D341Med (cell line): ENCODE measurements at regions not wholly inside any gene's neighbourhood (a gene's known extent, or its start where the extent isn't known, plus 50 kb on each side); places are given as distances from the start of the nearest gene placed in this dataset.
A peak's percentile ranks its signal among the peaks of the same experiment; 100 is the strongest.

Experiments
- DNase-seq: peaks from one replicate; pipeline ENCODE4 v3.0.0; 2012; ENCODE audit warnings: low spot score

- no peak for DNase-seq
Observed at GRCh38 chr6:14934013-14934412, 311.9 kb upstream of the JARID2 start.

GRCh38 chr6:14934844-14935243, 311.0 kb upstream of the JARID2 start:
- DNase-seq: no peak

GRCh38 chr6:14936861-14937260, 309.0 kb upstream of the JARID2 start:
- DNase-seq: no peak

GRCh38 chr6:14943116-14943515, 302.8 kb upstream of the JARID2 start:
- DNase-seq: no peak

- DNase-seq: no peak
Observed at GRCh38 chr6:14944593-14944992, 301.3 kb upstream of the JARID2 start.

GRCh38 chr6:14945461-14946185, 300.2 kb upstream of the JARID2 start:
- no peak for DNase-seq

GRCh38 chr6:14946753-14947152, 299.1 kb upstream of the JARID2 start:
- DNase-seq: no peak

GRCh38 chr6:14948586-14949245, 297.2 kb upstream of the JARID2 start:
- no peak for DNase-seq

GRCh38 chr6:14950103-14950969, 295.5 kb upstream of the JARID2 start:
- no peak for DNase-seq

- DNase-seq: no peak
Observed at GRCh38 chr6:14950970-14951276, 294.9 kb upstream of the JARID2 start.

GRCh38 chr6:14951704-14952103, 294.2 kb upstream of the JARID2 start:
- DNase-seq: no peak

- peak; percentile 86 for DNase-seq
Observed at GRCh38 chr6:14953836-14954235, 292.0 kb upstream of the JARID2 start.

GRCh38 chr6:14957355-14958059, 288.4 kb upstream of the JARID2 start:
- DNase-seq: no peak

GRCh38 chr6:14959324-14959885, 286.5 kb upstream of the JARID2 start:
- DNase-seq: no peak

- DNase-seq: no peak
Observed at GRCh38 chr6:14964556-14965270, 281.2 kb upstream of the JARID2 start.

GRCh38 chr6:14965424-14966075, 280.3 kb upstream of the JARID2 start:
- no peak for DNase-seq

- DNase-seq: no peak
Observed at GRCh38 chr6:14966096-14966905, 279.6 kb upstream of the JARID2 start.

GRCh38 chr6:14966906-14967711, 278.8 kb upstream of the JARID2 start:
- DNase-seq: no peak

GRCh38 chr6:14968056-14968637, 277.7 kb upstream of the JARID2 start:
- no peak for DNase-seq
